Right cardiac atrium (tissue), 5 donors: ENCODE measurements at regions not wholly inside any gene's neighbourhood (a gene's known extent, or its start where the extent isn't known, plus 50 kb on each side); places are given as distances from the start of the nearest gene placed in this dataset.

ENCODE experiments used
- ATAC-seq, 2 donors: fragments of 200-7000 bp; cut with Tn5 transposase; one replicate each; pipeline versions ENCODE4 v1.8.0 to v1.9.1; 2020; ENCODE audit warnings: moderate library complexity in 2 of 2, mild to moderate bottlenecking in 1 of 2
- DNase-seq, 3 donors: peaks; one replicate each; pipeline ENCODE4 v3.0.0-alpha.2; 2020
- H3K27ac ChIP-seq: one replicate; pipeline ENCODE4 v1.5.1; 2013; ENCODE audit warnings: mild to moderate bottlenecking, low read length, control low read depth, moderate library complexity
- H3K27me3 ChIP-seq: one replicate; pipeline ENCODE4 v1.6.1; 2013; ENCODE audit not compliant: control insufficient read depth, insufficient read depth
- H3K4me1 ChIP-seq: one replicate; pipeline ENCODE4 v1.6.1; 2013; ENCODE audit warnings: low read length; ENCODE audit not compliant: control insufficient read depth, insufficient read depth
- H3K4me3 ChIP-seq: one replicate; pipeline ENCODE4 v1.5.1; 2013; ENCODE audit warnings: low read length, control low read depth
- H3K9me3 ChIP-seq: one replicate; pipeline ENCODE4 v1.6.1; 2013; ENCODE audit warnings: low read length; ENCODE audit not compliant: control insufficient read depth
- WGBS: extraction: QIAGEN DNeasy Blood & Tissue Kit; methylation state at CpG from one replicate; pipeline ENCODE4 v1.1.7; 2013; 5-methylcytosine and 5-hydroxymethylcytosine counted together
- intact Hi-C, 4 donors: fragments of 100-400 bp; cut with DNase I; formaldehyde crosslinking; loops; one replicate each; pipeline versions ENCODE4 v1.11.0 to v1.14.0; 2022 to 2023
- donor health status: healthy with polysubstance abuse.
- donor health status: DM: no; HTN: yes; CAD: no.
- donor health status: DM: no; HTN: no; CAD: no.
- donor health status: DM: no; HTN: yes; CAD: no; lungs with severe emphysema.
- donor health status: DM: yes; HTN: yes; CAD: no.

- H3K4me1 ChIP-seq = no peaks in the 10 kb centered on the region
- no peak overlapping the region for H3K27ac ChIP-seq
- H3K4me3 ChIP-seq = no peak overlapping the region
- no peak for DNase-seq
- no peaks in the 10 kb centered on the region for H3K9me3 ChIP-seq
- no peaks in the 10 kb centered on the region for H3K27me3 ChIP-seq
- intact Hi-C loops = no loop called here
- ATAC-seq = no peak
These were observed 391.3 kb downstream of the DIRAS2 start for GRCh38 chr9:90251316-90251715.

GRCh38 chr9:90256345-90256744 lies 386.3 kb downstream of the DIRAS2 start:
- ATAC-seq = no peak
- no peaks in the 10 kb centered on the region for H3K4me1 ChIP-seq
- intact Hi-C loops = no loop called here
- DNase-seq = no peak
- H3K27ac ChIP-seq = no peak overlapping the region
- H3K9me3 ChIP-seq = no peaks in the 10 kb centered on the region
- WGBS = 43% methylated on average over 2 of the region's 2 CpGs
- no peak overlapping the region for H3K4me3 ChIP-seq
- no peaks in the 10 kb centered on the region for H3K27me3 ChIP-seq

GRCh38 chr9:90259311-90260246 lies 383.0 kb downstream of the DIRAS2 start:
- Histone ChIP-seq H3K9me3 (peaks cover 3% of the 10 kb centered on the region), H3K27ac (no peak overlapping the region), H3K4me3 (no peak overlapping the region), H3K27me3 (no peaks in the 10 kb centered on the region), H3K4me1 (no peaks in the 10 kb centered on the region)
- intact Hi-C loops = no loop called here
- 69% methylated on average over 7 of the region's 7 CpGs for WGBS
- no peak for DNase-seq
- ATAC-seq = no peak

- no peak overlapping the region for H3K27ac ChIP-seq
- peaks cover 3% of the 10 kb centered on the region for H3K9me3 ChIP-seq
- intact Hi-C loops = no loop called here
- whole genome bisulfite sequencing = 77% methylated on average over 2 of the region's 2 CpGs
- no peak for ATAC-seq
- no peaks in the 10 kb centered on the region for H3K27me3 ChIP-seq
- no peaks in the 10 kb centered on the region for H3K4me1 ChIP-seq
- H3K4me3 ChIP-seq = no peak overlapping the region
- no peak for DNase-seq
These were observed 380.9 kb downstream of the DIRAS2 start for GRCh38 chr9:90261698-90262097.

GRCh38 chr9:90268613-90269012 lies 374.0 kb downstream of the DIRAS2 start:
- intact Hi-C loops = no loop called here

GRCh38 chr9:90271707-90272106 lies 370.9 kb downstream of the DIRAS2 start:
- no peaks in the 10 kb centered on the region for H3K4me1 ChIP-seq
- WGBS = 59% methylated on average over 5 of the region's 5 CpGs
- H3K9me3 ChIP-seq = no peaks in the 10 kb centered on the region
- no peak overlapping the region for H3K4me3 ChIP-seq
- DNase-seq = no peak
- ATAC-seq = no peak
- intact Hi-C loops = no loop called here
- H3K27me3 ChIP-seq = no peaks in the 10 kb centered on the region
- H3K27ac ChIP-seq = no peak overlapping the region

More at GRCh38 chr9:90268613-90269012, 374.0 kb downstream of the DIRAS2 start:
- ATAC-seq (no peak), DNase-seq (no peak)
- WGBS = 69% methylated on average over 5 of the region's 5 CpGs
- Histone ChIP-seq H3K27ac (no peak overlapping the region), H3K4me3 (no peak overlapping the region), H3K4me1 (no peaks in the 10 kb centered on the region), H3K27me3 (no peaks in the 10 kb centered on the region), H3K9me3 (no peaks in the 10 kb centered on the region)

GRCh38 chr9:90274725-90275124 lies 367.9 kb downstream of the DIRAS2 start:
- no peak for DNase-seq
- Histone ChIP-seq H3K4me1 (no peaks in the 10 kb centered on the region), H3K27ac (no peak overlapping the region), H3K9me3 (no peaks in the 10 kb centered on the region), H3K4me3 (no peak overlapping the region), H3K27me3 (no peaks in the 10 kb centered on the region)
- intact Hi-C loops = no loop called here
- WGBS = 73% methylated on average over 4 of the region's 4 CpGs
- no peak for ATAC-seq

GRCh38 chr9:90285946-90286345 lies 356.7 kb downstream of the DIRAS2 start:
- Histone ChIP-seq H3K9me3 (no peaks in the 10 kb centered on the region), H3K4me3 (no peak overlapping the region), H3K4me1 (no peaks in the 10 kb centered on the region), H3K27ac (no peak overlapping the region), H3K27me3 (no peaks in the 10 kb centered on the region)
- no peak for ATAC-seq
- 88% methylated on average over 2 of the region's 2 CpGs for WGBS
- DNase-seq = no peak
- intact Hi-C loops = no loop called here

GRCh38 chr9:90287567-90288274 lies 354.9 kb downstream of the DIRAS2 start:
- DNase-seq = no peak
- H3K9me3 ChIP-seq = no peaks in the 10 kb centered on the region
- no peak overlapping the region for H3K4me3 ChIP-seq
- 56% methylated on average over 9 of the region's 9 CpGs for WGBS
- H3K27me3 ChIP-seq = no peaks in the 10 kb centered on the region
- H3K27ac ChIP-seq = no peak overlapping the region
- intact Hi-C loops = no loop called here
- no peaks in the 10 kb centered on the region for H3K4me1 ChIP-seq
- no peak for ATAC-seq

- H3K27ac ChIP-seq = no peak overlapping the region
- ATAC-seq = no peak
These were observed 354.4 kb downstream of the DIRAS2 start for GRCh38 chr9:90288275-90288639.

GRCh38 chr9:90290716-90291485 lies 351.7 kb downstream of the DIRAS2 start:
- intact Hi-C loops = no loop called here
- Histone ChIP-seq H3K27ac (no peak overlapping the region), H3K4me1 (no peaks in the 10 kb centered on the region), H3K4me3 (no peak overlapping the region), H3K9me3 (no peaks in the 10 kb centered on the region), H3K27me3 (no peaks in the 10 kb centered on the region)
- ATAC-seq = no peak
- WGBS = 53% methylated on average over 5 of the region's 5 CpGs
- DNase-seq = no peak

More at GRCh38 chr9:90288275-90288639, 354.4 kb downstream of the DIRAS2 start:
- intact Hi-C loops = no loop called here
- no peaks in the 10 kb centered on the region for H3K4me1 ChIP-seq
- no peak overlapping the region for H3K4me3 ChIP-seq
- 78% methylated on average over 2 of the region's 2 CpGs for WGBS
- DNase-seq = no peak
- no peaks in the 10 kb centered on the region for H3K27me3 ChIP-seq
- H3K9me3 ChIP-seq = no peaks in the 10 kb centered on the region
